PC-9 (cell line): ENCODE measurements at regions not wholly inside any gene's neighbourhood (a gene's known extent, or its start where the extent isn't known, plus 50 kb on each side); places are given as distances from the start of the nearest gene placed in this dataset.

Experiments used
- BruUV-seq: library from RNA; stranded (reverse); fragments of 400-500 nt; replicated peaks from 2 replicates; lab custom pipeline; 2021; lab: Mats Ljungman, UMichigan
- CTCF ChIA-PET: fragments of 300-600 bp; sonication (Branson Sonifier 250); formaldehyde crosslinking; loops from one replicate; lab custom pipeline; 2022; ENCODE audit warnings: antibody characterized with exemption; lab: Charles Lee
- POLR2A ChIA-PET: fragments of 300-600 bp; sonication (Branson Sonifier 250); formaldehyde crosslinking; loops from one replicate; lab custom pipeline; 2022; ENCODE audit warnings: antibody characterized with exemption; ENCODE audit not compliant: unreplicated experiment; lab: Charles Lee
- DNase-seq, 2 experiments: peaks; one replicate each; pipeline versions ENCODE4 v3.0.0 to v3.0.0-alpha.2; 2015 to 2022; ENCODE audit warnings: mixed read lengths in 1 of 2
- H2AFZ ChIP-seq: fragments of 200-600 bp; sonication (generic); 2 replicates; pipeline ENCODE4 v1.8.1; 2017; ENCODE audit warnings: antibody characterized with exemption
- H3F3A ChIP-seq: fragments of 200-600 bp; sonication (generic); 2 replicates; pipeline ENCODE4 v1.8.1; 2017; ENCODE audit warnings: antibody characterized with exemption, mild to moderate bottlenecking, low read depth; ENCODE audit not compliant: insufficient read depth
- H3K27ac ChIP-seq: fragments of 200-600 bp; sonication (generic); 2 replicates; pipeline ENCODE4 v1.6.1; 2016; ENCODE audit warnings: mixed run types
- H3K27me3 ChIP-seq: fragments of 200-600 bp; sonication (generic); 2 replicates; pipeline ENCODE4 v1.6.1; 2016; ENCODE audit warnings: low read depth, mixed run types; ENCODE audit not compliant: insufficient read depth
- H3K36me3 ChIP-seq: fragments of 200-600 bp; sonication (generic); 2 replicates; pipeline ENCODE4 v1.6.1; 2016; ENCODE audit warnings: low read depth, mixed run types
- H3K4me1 ChIP-seq: fragments of 200-600 bp; sonication (generic); replicated peaks from 2 replicates; pipeline ENCODE4 v1.6.1; 2016; ENCODE audit warnings: mixed run types; ENCODE audit not compliant: insufficient read depth
- H3K4me2 ChIP-seq: fragments of 200-600 bp; sonication (generic); 2 replicates; pipeline ENCODE4 v1.6.1; 2017; ENCODE audit warnings: mixed run types
- H3K4me3 ChIP-seq: fragments of 200-600 bp; sonication (generic); 2 replicates; pipeline ENCODE4 v1.6.1; 2016; ENCODE audit warnings: mixed run types
- H3K79me2 ChIP-seq: fragments of 200-600 bp; sonication (generic); 2 replicates; pipeline ENCODE4 v1.6.1; 2017; ENCODE audit warnings: low read depth, mixed run types
- H3K9me2 ChIP-seq: fragments of 200-600 bp; sonication (generic); 2 replicates; pipeline ENCODE4 v1.8.1; 2017; ENCODE audit warnings: mild to moderate bottlenecking; ENCODE audit not compliant: insufficient read depth
- H3K9me3 ChIP-seq: fragments of 200-600 bp; sonication (generic); 2 replicates; pipeline ENCODE4 v1.8.1; 2016; ENCODE audit warnings: low read depth; ENCODE audit not compliant: insufficient read depth
- H4K20me1 ChIP-seq: fragments of 200-600 bp; sonication (generic); 2 replicates; pipeline ENCODE4 v1.8.1; 2017; ENCODE audit not compliant: insufficient read depth
- EZH2 ChIP-seq: fragments of 200-600 bp; sonication (generic); IDR thresholded peaks from 2 replicates; pipeline ENCODE4 v1.8.0; 2017; ENCODE audit warnings: antibody characterized with exemption, low read depth
- intact Hi-C: fragments of 100-400 bp; cut with micrococcal nuclease; formaldehyde crosslinking; loops from one replicate; pipeline ENCODE4 v1.10.0; 2022; ENCODE audit not compliant: unreplicated experiment
- TF ChIP-seq, protein P1 (sequence below): fragments of 200-600 bp; sonication (generic); conservative IDR thresholded peaks from 2 replicates; pipeline ENCODE4 v1.6.1; 2017; ENCODE audit warnings: mixed run types, antibody characterized with exemption, mild to moderate bottlenecking, moderate library complexity

DNA sequence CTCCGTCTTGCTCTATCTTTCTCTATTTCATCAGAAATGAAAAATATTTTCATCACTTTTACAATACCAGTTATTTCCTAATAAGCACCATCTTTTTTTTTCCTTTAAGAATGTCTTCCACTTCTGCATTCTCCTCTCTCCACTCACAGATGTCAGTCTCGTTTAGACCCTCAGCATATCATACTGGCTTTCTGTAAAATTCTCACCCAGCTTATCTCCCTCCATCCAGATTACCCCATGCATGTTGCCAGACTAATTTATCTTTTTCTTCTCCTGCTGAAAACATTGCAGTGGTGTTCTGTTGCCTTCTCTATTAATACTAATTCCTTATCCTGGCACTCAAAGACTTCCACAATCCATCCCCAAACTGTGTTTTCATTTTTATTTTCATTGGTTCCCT lies 513.8 kb upstream of the KLF12 start:
- Histone ChIP-seq H3K9me3 (no peaks in the 10 kb centered on the region), H3K36me3 (no peaks in the 10 kb centered on the region), H3K79me2 (no peaks in the 10 kb centered on the region), H3K4me3 (no peak overlapping the region), H3F3A (no peaks in the 10 kb centered on the region), H3K27ac (no peak overlapping the region), H3K9me2 (no peaks in the 10 kb centered on the region), H3K4me2 (no peak overlapping the region), H2AFZ (no peak overlapping the region), H3K27me3 (no peaks in the 10 kb centered on the region), H3K4me1 (no peaks in the 10 kb centered on the region), H4K20me1 (no peaks in the 10 kb centered on the region)
- no peak for TF ChIP-seq EZH2
- TF ChIP-seq, protein P1, sequence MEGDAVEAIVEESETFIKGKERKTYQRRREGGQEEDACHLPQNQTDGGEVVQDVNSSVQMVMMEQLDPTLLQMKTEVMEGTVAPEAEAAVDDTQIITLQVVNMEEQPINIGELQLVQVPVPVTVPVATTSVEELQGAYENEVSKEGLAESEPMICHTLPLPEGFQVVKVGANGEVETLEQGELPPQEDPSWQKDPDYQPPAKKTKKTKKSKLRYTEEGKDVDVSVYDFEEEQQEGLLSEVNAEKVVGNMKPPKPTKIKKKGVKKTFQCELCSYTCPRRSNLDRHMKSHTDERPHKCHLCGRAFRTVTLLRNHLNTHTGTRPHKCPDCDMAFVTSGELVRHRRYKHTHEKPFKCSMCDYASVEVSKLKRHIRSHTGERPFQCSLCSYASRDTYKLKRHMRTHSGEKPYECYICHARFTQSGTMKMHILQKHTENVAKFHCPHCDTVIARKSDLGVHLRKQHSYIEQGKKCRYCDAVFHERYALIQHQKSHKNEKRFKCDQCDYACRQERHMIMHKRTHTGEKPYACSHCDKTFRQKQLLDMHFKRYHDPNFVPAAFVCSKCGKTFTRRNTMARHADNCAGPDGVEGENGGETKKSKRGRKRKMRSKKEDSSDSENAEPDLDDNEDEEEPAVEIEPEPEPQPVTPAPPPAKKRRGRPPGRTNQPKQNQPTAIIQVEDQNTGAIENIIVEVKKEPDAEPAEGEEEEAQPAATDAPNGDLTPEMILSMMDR = no peak
- no TSS peak for BruUV-seq
- CTCF ChIA-PET = no interaction called here
- DNase-seq = no peak
- intact Hi-C loops = no loop called here
- POLR2A ChIA-PET = no interaction called here

DNA sequence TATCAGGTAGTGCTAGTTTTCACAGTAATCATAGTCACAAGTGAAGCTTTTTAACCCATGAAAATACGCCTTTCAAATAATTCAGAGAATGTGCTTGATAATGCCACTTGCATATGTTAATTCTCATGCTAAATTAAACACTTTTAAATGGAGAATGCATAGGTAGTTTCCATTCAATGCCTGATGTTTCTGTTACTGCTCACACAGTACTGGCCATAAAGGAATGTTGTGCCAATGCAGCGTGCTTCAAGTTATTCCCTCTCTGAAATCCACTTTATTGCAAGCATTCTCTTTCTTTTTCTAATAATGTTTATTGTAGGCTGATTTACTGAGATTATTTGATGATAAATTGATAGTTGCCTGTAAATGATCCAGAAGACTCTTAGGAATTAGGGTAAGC lies 513.0 kb upstream of the KLF12 start:
- H4K20me1 ChIP-seq = no peaks in the 10 kb centered on the region
- ChIA-PET CTCF (no interaction called here), POLR2A (no interaction called here)
- H3F3A ChIP-seq = no peaks in the 10 kb centered on the region
- H3K79me2 ChIP-seq = no peaks in the 10 kb centered on the region
- H3K27ac ChIP-seq = no peak overlapping the region
- H3K4me3 ChIP-seq = no peak overlapping the region
- no peaks in the 10 kb centered on the region for H3K36me3 ChIP-seq
- no peaks in the 10 kb centered on the region for H3K9me2 ChIP-seq
- no peak for DNase-seq
- no peaks in the 10 kb centered on the region for H3K27me3 ChIP-seq
- H3K4me1 ChIP-seq = no peaks in the 10 kb centered on the region
- no peak overlapping the region for H2AFZ ChIP-seq
- intact Hi-C loops = no loop called here
- TF ChIP-seq, protein P1 = no peak
- no peak for TF ChIP-seq EZH2
- H3K4me2 ChIP-seq = no peak overlapping the region
- BruUV-seq = no TSS peak
- H3K9me3 ChIP-seq = no peaks in the 10 kb centered on the region

DNA sequence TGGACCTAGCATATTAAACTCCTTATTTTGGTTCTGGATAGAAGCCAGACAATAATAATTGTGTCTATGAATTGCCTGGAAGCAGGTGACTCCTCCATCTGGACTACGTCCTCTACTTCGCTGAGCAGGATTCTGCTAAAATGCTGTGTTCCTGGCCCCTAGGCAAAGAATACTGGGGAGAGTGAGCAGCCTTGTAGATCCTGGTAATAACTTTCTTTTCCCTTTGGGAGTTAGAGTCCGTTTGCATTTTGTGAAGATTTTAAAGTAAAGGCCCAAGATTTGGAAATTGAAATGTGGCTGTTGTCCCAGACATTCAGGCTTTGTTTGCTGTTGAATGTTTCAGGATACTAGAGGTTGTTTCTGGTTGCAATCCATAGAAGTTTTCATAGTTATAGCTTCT lies 511.9 kb upstream of the KLF12 start:
- Histone ChIP-seq H3K27ac (no peak overlapping the region), H3K79me2 (no peaks in the 10 kb centered on the region), H3K4me1 (no peaks in the 10 kb centered on the region), H3K27me3 (no peaks in the 10 kb centered on the region), H3K4me2 (no peak overlapping the region), H3K4me3 (no peak overlapping the region), H3F3A (no peaks in the 10 kb centered on the region), H3K9me2 (no peaks in the 10 kb centered on the region), H3K36me3 (no peaks in the 10 kb centered on the region), H3K9me3 (no peaks in the 10 kb centered on the region), H4K20me1 (no peaks in the 10 kb centered on the region), H2AFZ (no peak overlapping the region)
- ChIA-PET CTCF (no interaction called here), POLR2A (no interaction called here)
- intact Hi-C loops = no loop called here
- BruUV-seq = no TSS peak
- no peak for DNase-seq
- no peak for TF ChIP-seq EZH2
- TF ChIP-seq, protein P1 = no peak
